Loucy (cell line): ENCODE measurements at regions not wholly inside any gene's neighbourhood (a gene's known extent, or its start where the extent isn't known, plus 50 kb on each side); places are given as distances from the start of the nearest gene placed in this dataset.

Experiments
- EZH2phosphoT487 ChIP-seq: fragments of 200-600 bp; IDR thresholded peaks from 2 replicates; pipeline ENCODE4 v1.6.1; 2018; ENCODE audit warnings: antibody characterized with exemption, mild to moderate bottlenecking, moderate library complexity, borderline replicate concordance
- TF ChIP-seq, protein P1 (sequence below): fragments of 200-600 bp; sonication (generic); conservative IDR thresholded peaks from 2 replicates; pipeline ENCODE4 v1.5.1; 2014; ENCODE audit warnings: mild to moderate bottlenecking, antibody characterized with exemption, low read length

DNA sequence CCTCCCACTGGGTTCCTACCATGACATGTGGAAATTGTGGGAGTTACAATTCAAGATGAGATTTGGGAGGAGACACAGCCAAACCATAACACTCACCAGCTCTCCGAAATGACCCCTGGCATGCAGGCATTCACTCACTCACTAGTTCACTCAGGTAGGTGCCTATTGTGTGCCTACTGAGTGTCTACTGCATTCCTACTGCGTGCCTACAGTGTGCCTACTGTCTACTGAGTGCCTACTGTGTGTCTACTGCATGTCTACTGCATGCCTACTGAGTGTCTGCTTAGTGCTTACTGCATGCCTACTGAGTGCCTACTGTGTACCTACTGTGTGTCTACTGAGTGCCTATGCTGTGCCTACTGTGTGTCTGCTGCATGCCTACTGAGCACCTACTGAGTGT is 71.7 kb upstream of the FZD10 start:
- TF ChIP-seq, protein P1, sequence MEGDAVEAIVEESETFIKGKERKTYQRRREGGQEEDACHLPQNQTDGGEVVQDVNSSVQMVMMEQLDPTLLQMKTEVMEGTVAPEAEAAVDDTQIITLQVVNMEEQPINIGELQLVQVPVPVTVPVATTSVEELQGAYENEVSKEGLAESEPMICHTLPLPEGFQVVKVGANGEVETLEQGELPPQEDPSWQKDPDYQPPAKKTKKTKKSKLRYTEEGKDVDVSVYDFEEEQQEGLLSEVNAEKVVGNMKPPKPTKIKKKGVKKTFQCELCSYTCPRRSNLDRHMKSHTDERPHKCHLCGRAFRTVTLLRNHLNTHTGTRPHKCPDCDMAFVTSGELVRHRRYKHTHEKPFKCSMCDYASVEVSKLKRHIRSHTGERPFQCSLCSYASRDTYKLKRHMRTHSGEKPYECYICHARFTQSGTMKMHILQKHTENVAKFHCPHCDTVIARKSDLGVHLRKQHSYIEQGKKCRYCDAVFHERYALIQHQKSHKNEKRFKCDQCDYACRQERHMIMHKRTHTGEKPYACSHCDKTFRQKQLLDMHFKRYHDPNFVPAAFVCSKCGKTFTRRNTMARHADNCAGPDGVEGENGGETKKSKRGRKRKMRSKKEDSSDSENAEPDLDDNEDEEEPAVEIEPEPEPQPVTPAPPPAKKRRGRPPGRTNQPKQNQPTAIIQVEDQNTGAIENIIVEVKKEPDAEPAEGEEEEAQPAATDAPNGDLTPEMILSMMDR: no peak
- no peak for TF ChIP-seq EZH2phosphoT487
